ENCODE measurements at regions not wholly inside any gene's neighbourhood (a gene's known extent, or its start where the extent isn't known, plus 50 kb on each side); places are given as distances from the start of the nearest gene placed in this dataset.

GRCh38 chr18:73797419-73797818, 350.2 kb downstream of the FBXO15 start:
- DNase-seq (ENCODE audit: low read depth in 2 of 3, low spot score in 1 of 3), result no peak

DNA sequence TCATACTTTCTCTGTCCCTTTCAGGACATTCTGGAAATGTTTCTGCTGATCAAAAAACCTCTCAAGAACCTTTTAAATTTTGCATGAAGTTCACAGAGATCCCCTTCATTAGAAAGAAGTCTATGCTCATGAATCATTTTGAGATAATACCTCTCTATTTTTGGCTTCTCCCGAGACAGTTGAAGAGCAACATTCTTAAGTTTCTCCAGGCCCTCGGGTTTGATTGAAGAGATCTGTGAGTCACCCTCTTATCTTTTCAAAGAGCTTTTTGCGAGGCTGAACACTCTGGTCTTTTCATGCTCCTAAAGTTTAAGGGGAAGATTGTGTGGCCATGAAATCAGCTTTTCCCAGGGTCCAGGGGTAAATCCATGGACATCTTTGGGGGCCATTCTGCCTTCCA, 354.2 kb downstream of the FBXO15 start:
- no peak for DNase-seq (ENCODE audit: low read depth in 2 of 3, low spot score in 1 of 3)

- DNase-seq (ENCODE audit: low read depth in 2 of 3, low spot score in 1 of 3), result no peak
Measured at GRCh38 chr18:73791081-73791480, 356.6 kb downstream of the FBXO15 start.

- no peak for DNase-seq (ENCODE audit: low read depth in 2 of 3, low spot score in 1 of 3)
Measured at GRCh38 chr18:73790587-73790986, 357.0 kb downstream of the FBXO15 start.

GRCh38 chr18:73787316-73787715, 360.3 kb downstream of the FBXO15 start:
- DNase-seq (ENCODE audit: low read depth in 2 of 3, low spot score in 1 of 3), result no peak

DNA sequence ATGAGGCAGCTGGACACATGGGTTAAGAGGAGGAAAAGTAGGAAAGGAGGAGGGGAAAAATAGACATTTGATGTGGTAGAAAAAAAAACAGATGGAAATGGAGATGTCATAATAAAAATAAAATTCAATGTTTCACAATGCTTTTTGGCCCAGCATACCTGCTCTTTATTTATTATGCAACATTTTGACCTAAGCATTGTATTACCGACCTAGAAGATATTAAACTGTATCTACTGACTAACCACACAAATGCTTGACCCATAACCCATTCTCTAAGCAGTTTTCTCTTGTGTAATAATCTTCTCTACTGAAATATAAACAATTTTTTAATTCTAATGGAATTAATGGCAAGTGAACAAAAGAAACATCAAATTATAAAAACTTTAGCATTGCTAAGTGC, 362.3 kb downstream of the FBXO15 start:
- no peak for DNase-seq (ENCODE audit: low read depth in 2 of 3, low spot score in 1 of 3)

GRCh38 chr18:73784853-73785252, 362.8 kb downstream of the FBXO15 start:
- no peak for DNase-seq (ENCODE audit: low read depth in 2 of 3, low spot score in 1 of 3)

GRCh38 chr18:73782405-73782804, 365.2 kb downstream of the FBXO15 start:
- DNase-seq (ENCODE audit: low read depth in 2 of 3, low spot score in 1 of 3), result no peak

DNA sequence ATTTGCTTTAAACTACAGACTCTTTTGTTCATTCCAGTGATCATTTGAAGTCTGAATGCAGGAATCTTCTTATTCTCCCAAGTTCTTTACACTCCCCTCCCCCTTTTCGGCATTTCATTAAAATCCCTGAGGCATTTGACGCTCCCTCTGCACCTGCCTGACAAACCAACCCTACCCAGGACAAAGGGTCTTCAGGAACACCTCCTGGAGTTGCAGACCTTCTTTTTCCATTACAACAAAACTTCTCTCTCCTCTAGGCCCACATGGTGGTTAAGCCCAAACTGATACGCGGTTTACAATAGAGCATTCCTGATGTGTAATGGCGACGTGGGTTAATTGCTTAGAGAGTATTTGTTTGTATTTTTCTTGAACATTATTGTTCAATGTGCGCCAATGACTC, 367.4 kb downstream of the FBXO15 start:
- DNase-seq (ENCODE audit: low read depth in 2 of 3, low spot score in 1 of 3), result no peak

DNA sequence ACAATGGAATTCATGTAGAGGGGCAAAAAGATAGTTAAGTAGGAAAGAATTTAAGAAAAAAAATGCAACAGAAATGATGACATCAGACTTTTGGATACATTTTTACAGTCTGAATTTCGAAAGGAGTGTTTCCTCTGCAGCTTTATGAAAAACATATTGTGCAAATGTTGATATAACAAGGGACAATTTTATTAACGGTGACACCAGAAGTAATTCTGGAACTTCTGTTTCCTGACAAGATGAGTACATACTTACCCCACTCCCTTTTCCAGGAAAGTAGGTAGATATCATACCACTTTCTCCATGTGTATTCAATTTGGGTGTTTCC, 369.6 kb downstream of the FBXO15 start:
- DNase-seq (ENCODE audit: low read depth in 2 of 3, low spot score in 1 of 3), result no peak

DNA sequence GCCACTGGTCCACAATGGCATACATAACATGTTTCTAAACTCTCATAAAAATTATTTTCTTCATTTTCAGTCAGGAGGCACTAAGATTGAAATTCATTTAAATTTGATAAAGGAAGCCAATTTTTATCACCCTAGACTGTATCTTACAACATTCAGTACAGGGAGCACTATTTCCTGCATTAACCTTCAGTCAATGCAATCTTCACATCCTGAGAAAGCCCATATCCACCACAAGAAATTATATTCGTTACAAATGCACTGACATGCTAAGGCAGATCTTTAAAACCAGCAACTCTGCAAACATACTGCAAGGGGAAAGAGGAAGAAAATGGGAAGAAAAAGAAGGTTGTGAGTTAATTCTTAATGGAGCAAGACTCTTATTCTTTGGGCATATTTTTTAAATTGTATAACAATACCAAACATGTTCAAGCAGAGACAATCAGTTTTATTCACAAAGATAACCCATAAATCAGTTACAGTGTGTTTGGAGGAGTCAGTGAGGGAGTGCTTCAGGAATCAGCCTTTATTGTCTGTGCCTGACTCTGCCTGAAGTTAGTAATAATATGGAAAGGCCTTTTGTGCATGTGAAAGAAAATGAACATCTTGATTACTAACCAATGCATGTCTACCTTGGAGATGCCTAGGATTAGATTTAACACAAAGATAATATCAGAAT, 370.1 kb downstream of the FBXO15 start:
- no peak for DNase-seq (ENCODE audit: low read depth in 2 of 3, low spot score in 1 of 3)

GRCh38 chr18:73774811-73775509, 372.7 kb downstream of the FBXO15 start:
- DNase-seq (ENCODE audit: low read depth in 2 of 3, low spot score in 1 of 3), result no peak

DNA sequence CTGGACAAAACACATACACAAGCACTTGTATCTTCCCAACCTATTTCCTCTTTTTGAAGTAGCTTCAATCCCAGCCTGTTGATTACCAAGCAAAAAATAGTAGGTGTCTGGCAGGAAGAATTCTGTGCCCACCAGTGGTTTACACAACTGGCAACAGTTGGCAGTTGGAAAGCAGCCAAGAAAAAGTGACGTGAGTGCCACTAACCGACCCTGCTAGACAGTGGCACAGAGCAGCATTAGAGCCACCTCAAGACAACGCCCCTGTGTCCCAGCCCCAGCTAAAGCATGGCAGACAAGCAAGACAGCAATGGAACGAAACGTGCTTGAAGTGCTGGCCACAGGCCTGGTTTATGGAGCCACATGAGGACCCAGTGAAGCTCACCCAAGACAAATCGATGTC, 379.6 kb downstream of the FBXO15 start:
- DNase-seq (ENCODE audit: low read depth in 2 of 3, low spot score in 1 of 3), result no peak

DNA sequence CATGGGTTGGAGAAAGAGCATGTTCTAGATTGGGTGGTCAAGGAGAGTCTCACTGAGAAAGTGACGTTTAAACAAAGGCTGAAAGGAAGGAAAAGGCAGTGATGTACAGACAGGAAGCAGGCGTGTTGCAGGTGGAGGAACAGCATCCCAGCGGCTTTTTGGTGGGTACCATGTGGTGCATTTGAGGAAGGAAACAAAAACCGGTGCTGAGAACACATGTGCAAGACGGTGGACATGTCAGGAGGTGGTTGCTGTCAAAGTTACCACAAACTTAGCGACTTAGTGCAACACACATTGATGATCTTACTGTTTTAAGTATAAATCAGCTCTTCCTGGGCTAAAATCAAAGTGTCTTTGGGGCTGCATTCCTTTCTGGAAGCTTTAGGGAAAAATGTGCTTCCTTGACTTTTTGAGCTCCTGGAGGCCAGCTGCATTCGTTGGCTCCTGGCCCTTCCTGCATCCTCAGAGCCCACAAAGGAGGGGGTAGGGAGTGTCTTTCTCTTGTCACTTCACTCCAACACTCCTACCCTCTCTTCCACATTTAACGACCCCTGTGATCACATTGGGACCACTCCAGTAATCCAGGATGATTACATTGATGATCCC, 380.6 kb downstream of the FBXO15 start:
- no peak for DNase-seq (ENCODE audit: low read depth in 2 of 3, low spot score in 1 of 3)

- no peak for DNase-seq (ENCODE audit: low read depth in 2 of 3, low spot score in 1 of 3)
Measured at GRCh38 chr18:73758446-73758845, 389.2 kb downstream of the FBXO15 start.

DNA sequence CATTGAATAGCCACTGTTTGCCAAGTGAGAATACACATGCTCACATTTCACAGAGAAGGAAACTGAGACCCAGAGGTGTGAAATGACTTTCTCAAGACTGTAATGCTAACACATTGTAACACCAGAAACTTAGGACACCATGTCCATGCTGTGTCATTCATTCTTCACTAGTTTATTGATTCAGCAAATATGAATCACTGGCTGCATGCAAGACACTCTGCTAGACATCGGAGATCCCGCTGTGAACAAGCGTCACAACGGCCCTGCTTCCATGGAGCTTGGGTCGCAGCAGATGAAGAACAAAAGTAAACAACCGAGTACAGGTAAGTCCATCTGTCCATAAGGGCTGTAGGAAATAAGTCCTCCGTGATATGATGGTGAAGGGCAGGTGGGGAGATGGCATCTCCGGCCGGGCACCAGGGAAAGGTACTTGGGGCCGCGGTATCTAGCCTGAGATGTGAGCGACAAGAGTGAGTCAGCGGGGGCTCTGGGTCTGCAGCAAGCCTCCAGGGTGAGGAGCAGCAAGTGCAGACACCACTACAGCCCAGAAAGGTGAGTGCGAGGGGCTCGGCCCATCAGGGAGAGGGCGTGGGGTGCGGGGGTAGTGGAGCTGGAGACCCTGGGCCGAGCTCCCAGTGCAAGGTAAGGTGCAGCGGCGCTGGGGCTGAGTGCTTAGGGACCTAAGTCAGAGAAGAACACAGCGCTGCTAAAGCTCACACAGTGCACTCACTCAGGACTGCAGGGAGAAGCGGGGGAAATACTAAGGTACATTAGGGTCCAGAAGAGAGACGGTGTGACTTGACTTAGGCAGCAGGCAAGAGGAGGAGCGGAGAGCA, 391.2 kb downstream of the FBXO15 start:
- DNase-seq (ENCODE audit: low read depth in 2 of 3, low spot score in 1 of 3), result no peak

DNA sequence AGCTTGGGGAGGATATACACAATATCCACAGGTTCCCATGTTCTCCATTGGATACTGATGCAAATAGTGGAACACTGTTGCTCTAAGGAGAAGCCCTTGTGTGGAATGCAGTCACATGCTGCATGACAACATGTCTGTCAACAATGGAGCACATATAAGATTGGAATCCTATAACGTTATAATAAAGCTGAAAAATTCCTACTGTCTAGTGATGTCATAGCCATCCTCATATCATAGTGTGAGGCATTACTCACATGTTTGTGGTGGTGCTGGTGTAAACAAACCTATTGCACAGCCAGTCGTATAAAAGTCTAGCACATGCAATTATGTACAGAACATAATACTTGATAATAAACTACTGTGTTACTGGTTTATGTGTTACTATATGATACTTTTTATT, 394.7 kb downstream of the FBXO15 start:
- DNase-seq (ENCODE audit: low read depth in 2 of 3, low spot score in 1 of 3), result no peak

DNA sequence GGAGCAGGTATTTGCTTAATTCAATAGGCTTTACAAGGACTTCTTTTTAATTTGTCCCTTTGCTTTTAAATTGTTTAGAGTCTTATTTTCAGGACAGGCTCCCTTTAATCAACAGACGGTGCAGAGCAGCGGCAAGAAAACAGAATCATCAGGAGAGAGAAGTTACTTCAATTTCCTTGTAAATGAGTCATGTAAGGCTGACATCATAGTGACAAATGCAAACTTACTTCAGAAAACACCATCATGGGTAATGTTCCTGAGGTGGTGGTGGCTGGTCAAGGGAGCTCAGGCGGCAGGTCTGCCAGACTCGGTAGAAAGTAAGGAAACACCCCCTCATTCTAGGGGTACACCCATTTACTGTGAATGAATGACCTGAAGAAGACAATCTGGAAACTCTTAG, 395.1 kb downstream of the FBXO15 start:
- no peak for DNase-seq (ENCODE audit: low read depth in 2 of 3, low spot score in 1 of 3)

DNA sequence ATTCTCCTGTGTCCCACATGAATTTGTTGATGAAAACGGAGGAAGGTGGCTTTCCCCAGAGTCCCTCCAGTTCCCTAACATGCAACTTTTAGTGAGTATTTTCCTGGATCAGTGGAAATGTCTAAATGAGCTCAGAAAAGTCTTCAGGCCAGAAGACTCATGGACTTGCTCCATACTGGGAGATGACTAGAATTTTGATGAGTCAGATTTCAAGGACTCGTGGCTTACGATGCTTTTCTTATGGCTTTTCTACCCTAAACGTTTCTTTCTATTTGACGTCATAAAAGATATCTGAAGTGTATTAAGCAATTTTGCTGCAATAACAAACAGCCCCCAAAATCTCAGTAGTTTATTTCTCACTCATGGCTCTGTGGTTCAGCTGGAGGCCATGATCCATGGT, 397.6 kb downstream of the FBXO15 start:
- no peak for DNase-seq (ENCODE audit: low read depth in 2 of 3, low spot score in 1 of 3)

- DNase-seq (ENCODE audit: low read depth in 2 of 3, low spot score in 1 of 3), result no peak
Measured at GRCh38 chr18:73749304-73749703, 398.3 kb downstream of the FBXO15 start.

DNA sequence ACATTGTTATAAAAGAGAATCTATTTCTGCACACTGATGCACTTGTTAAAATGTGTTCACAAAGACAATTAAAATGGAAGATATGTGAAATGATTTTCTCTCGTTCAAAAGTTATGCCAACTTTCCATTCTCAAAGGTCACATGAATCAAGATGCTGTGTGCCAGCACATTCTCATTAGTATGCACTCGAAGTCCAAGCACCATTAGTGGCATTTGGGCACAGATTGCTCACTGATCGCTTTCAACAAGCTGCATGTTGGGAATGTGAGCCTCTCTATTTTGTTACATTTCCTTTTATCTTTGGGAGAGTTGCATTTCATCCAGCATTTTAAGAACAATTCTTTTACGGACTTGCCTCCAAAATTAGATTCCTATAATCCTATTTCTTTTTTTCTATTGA, 398.9 kb downstream of the FBXO15 start:
- DNase-seq (ENCODE audit: low read depth in 2 of 3, low spot score in 1 of 3), result no peak

DNA sequence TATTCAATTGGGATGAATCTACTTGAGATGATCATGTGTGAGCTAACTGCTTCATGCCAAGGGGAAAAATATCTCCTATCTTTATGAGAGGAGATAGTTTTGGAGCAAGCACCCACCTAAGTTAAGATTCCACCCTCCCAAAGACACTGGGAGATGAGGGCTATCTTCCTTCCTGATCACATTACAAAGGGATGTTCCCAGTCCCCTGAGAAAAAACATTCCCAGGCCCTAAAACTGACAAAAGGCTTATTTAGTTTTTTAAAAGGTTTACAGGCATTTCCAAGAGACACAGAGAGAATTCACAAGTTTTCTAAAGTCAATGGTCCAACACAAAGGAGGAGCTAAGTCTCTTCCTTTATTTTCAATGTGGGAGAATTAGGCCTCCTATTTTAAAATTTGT, 401.5 kb downstream of the FBXO15 start:
- DNase-seq (ENCODE audit: low read depth in 2 of 3, low spot score in 1 of 3), result no peak
